HTR-8/SVneo (cell line): ENCODE measurements at regions not wholly inside any gene's neighbourhood (a gene's known extent, or its start where the extent isn't known, plus 50 kb on each side); places are given as distances from the start of the nearest gene placed in this dataset.
"Not testable (repeated sequence)": the region's sequence is repeated elsewhere in the genome, so short reads cannot be mapped to it uniquely, and the experiment has no call there.

Experiments
- DNase-seq: peaks from one replicate; pipeline ENCODE4 v3.0.0; 2011; ENCODE audit warnings: low spot score, mixed read lengths; ENCODE audit not compliant: insufficient read length
- FAIRE-seq: peaks from 2 replicates; lab custom pipeline; 2011; peaks lifted over from hg19 to GRCh38; lab: Jason Lieb, UNC

DNA sequence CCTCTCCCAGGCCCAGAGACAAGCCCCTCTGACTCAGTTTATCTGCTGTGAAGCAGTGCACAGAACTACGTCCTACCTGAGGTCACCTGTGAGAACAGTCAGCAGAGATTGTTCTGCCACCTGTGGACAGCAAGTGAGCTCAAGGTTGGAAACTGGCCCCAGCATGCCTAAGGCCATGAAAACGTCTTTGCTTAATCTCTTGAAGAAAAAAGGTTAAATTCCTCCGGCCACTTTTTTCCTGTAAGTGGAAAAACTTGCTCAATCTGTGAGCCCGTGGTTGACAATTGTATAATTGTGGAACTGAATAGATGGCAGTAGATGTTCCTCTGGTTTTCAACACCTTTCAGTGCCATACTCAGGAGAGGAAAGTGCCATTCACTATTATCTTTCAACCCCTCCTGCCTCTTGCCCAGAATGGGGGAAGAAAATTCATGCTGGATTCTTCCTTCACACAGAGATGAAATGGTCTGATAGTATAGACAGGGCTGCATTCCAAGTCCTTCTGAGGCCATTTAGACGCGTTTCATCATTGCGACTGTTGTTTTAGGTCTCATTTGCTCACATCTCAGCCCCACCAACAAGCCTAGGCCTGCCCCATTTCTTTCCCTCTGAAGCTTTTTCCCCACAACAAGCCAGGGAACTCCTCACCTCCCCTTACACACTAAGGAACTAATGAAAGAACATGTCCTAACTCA is 292.9 kb downstream of the FZD1 start:
- FAIRE-seq (no peak), DNase-seq (peak; percentile 13)

DNA sequence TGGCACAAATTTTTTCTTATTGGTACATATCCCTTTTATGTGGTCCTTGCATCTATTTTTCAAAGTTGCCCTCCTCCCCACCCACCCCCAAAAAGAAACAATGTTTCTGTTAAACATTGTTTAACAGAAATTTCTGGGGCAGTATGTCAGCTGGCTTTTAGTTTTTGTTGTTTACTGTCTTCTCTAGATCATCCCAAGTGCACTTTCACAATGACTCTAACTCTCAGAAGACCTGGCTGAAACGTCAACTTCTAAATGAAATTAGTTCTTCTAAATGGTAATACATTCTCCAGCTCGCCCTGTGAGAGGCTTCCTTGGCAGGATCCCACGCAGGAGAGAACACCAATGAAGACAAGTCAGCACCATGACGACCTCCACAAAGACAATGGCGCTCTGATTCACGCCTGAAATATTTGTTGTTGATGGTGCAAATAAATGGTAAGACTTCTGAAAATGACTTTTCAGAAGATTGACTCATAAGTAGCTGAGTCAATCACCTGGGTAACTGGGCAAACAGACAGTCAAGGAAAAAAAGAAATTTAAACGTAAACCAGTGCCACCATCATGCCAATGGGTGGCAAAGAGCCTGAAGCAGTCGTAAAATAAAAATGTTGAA is 293.7 kb downstream of the FZD1 start:
- no peak for FAIRE-seq
- peak; percentile 19 for DNase-seq

DNA sequence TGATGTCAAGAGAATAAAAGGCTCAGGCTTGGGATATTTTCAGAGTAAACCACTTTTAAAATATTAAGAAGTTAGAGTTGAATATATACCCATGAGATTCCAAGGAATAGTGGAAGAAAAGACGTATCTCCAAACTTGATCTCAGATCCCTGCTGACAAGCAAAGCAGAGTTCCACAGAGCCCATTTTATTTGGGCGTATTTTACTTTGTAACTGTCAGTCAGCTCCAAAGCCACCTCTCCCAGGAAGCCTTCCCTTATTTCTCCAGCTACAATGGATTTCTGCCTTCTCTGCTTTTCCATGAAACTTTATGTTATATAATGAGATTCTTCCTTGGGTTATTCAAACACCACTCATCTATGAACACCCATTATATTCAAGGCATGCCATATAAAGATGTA is 295.7 kb downstream of the FZD1 start:
- FAIRE-seq = no peak

DNA sequence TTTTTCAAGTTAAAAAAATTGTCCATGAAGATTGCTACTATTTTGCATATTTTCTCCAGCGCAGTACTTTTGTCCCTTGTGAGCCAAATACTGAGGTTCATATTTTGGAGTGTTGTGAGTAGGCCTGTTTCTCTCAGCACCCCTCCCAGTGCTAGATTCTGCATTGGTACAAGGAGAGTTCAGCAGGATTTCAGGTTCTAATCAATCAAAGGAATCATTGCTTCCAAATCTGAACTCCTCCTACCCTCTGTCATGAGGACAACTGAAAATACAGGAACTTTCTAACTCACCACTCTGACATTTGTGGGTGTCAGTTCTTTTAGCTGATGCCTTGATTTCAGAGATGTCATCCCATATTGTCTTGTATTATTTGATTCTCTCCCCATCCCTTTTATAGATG is 299.9 kb downstream of the FZD1 start:
- DNase-seq = no peak
- no peak for FAIRE-seq

More for the DNA sequence above, 295.7 kb downstream of the FZD1 start:
- no peak for DNase-seq

DNA sequence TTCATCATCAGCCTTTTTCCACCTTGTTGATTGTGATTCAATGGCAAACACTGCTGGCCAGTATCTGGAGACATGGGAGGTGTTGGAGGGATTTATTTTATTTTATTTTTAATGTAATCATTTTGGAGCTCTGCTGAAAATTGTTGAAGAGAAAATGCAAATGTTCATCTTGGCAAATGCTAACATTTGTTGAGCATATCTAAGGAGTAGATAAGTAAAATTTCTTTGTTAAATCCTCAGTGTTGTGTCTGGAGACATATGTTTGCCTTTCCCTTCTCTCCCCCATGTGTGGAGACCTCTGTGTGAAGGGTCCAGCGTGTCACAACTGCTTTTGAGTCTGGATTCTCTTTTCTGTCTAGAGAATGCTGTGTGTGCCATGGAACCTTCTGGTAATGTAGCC is 300.3 kb downstream of the FZD1 start:
- FAIRE-seq = no peak

DNA sequence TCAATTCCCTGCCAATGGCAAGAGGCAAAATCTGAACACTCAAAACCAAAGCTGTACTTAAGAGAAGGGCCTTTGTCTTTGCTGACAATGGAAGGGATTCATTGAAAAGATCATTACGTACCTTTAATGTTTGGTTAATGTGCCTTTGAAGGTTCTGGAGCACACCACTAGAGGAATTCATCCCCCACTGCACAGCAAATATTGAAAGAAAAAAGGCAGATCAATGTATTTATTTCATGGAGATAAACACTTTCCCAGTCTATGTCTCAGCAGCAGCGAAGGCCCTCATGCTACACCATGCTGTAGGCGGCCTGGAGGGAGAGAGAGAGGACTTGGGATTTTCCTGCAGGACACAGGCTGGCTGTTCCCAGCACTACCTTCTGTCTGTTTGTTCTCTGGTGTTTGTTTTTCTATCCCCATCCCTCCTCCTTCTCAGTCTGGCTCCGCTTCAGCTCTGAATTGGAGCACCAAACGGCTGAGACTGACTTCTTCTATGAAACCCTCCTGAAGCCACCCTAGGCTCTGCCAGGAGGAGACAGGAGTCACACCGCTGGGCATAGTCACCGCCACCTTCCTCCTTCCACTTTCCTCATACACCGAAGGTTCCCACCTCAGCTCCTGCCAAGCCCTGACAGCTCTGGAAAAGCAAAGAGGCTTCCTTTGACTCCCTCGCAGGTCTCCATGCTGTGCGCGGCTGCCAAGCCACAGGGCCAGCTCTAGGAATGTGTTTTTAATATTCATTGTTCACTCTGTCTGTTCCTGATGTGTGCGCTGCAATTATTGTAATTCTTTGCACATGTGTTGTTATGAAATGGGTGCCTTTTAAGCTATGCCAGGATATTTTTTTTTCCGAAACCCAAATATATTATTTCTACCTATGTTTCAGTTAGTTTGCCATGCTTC is 301.5 kb downstream of the FZD1 start:
- FAIRE-seq (no peak), DNase-seq (no peak)

More for the DNA sequence above, 300.3 kb downstream of the FZD1 start:
- DNase-seq = no peak

DNA sequence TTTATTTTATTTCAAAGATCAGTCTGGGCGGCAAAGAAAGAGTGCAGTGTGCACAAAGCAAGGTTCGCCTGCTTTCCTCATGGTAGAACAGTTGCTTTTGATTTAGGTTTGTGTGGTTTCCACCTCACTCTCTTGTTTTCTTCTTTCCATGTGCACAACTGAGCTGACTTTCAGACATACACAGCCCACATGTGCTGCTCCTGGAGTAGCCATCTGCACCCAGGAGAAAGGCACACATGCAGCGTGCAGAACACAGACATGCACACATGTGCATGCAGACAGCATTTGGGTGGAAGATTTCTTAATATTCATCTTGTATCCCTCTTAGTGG is 302.1 kb downstream of the FZD1 start:
- DNase-seq (no peak), FAIRE-seq (no peak)

DNA sequence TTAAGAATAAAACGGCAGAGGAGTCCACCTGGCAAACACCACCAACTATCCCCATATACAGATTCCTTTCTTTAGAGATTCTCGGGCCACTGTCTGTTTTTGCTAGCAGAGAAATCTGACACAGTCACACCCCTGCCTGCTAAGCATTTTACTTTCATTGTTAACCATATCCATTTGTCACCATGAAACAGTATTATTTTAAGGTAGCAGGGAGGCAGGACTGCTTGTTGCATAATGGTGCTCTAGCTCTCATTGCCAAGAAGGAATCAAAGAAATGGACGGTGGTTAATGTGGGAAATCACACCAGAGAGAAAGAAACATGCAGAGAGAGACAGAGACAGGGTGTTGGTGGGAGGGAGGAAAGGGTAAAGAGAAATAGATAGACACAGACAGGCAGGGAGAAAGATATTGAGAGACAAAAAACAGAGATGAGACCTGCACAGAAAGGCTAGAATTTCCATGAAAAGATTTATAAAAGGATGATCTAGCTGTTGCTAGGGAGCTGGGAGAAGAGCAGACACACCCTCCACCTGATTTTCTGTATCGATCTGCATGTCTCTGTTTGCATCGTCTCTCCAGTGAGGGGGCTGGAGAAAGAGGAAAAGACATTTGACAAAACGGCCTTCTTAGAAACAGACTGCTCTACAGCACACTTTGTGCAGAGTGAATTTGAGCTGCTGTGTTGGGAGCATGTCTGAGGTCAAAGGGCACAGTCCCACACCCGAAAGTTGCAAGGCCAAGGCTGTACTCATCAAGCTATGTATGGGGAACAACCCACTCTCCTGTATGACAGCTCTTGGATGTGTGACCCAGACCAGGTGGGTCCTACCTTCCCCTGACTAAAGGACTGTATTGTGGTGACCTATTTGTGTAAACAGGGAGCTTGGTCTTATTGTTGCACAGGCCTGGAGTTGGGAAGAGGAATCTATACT is 303.1 kb downstream of the FZD1 start:
- FAIRE-seq = no peak
- DNase-seq = no peak

DNA sequence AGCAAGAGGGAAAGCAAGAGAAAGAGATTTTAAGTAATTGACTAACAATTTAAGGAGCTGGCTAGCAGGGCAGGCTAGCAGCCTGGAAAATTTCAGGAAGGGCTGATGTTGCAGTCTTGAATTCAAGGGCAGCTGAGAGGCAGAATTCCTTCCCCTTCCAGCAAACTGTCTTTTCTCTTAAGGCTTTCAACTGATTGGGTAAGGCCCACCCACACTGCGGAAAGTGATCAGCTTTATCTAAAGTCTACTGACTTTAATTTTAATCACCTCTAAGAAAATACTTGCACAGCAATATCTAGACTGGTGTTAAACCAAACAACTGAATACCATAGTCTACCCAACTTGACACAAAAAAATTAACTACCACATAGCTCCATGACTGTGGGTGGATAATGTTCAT is 303.9 kb downstream of the FZD1 start:
- FAIRE-seq = no peak
- no peak for DNase-seq

DNA sequence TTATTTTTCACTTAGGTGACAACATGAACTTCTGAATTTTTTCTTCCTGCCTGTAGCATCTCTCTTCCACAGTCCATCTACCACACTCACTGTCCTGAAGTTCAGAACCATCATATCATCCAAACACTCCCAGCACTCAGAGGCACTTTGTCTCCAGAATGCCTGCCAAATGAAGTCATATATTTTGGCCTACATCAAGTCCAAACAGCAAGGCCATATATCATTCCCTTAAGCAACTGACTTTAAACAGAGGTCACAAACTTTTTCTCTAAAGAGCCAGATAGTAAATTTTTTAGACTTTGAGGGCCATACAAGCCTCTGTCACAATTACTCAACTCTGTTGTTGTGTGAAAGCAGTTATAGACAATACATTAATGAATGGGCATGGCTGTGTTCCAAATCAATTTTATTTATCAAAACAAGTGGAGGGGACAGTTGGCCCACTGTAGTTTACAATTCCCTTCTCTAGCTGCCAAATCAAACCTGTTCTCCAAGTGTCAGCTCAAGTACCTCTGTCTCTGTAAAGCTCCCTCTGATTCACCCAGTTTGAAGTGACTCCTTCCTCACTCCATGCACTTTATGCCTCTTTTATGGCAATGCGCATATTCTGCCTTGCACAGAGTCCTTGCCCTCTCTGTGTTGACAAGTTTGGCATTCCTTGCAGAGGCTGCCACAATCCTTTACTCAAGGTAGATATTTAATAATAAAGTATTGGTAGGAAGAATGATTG is 305.7 kb downstream of the FZD1 start:
- DNase-seq (no peak), FAIRE-seq (no peak)

DNA sequence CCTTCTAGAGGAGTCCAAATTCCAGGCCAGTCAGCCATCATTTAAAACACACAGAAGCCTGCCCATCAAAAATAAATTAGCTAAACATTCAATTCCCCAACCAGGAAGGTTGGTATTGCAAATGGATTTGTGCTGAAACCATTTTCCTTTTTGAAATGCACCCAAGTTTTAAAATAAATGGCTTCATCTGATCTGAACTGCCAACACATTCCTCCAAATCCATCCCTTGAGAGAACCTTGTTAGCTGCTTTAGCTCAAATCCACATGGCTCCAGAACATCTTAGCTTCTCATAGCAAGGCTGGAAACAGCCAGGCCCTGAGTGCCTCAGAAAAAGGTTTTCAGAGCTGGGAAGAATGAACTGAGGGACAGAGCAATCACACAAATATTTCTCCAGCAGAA is 306.3 kb downstream of the FZD1 start:
- FAIRE-seq (no peak), DNase-seq (no peak)

DNA sequence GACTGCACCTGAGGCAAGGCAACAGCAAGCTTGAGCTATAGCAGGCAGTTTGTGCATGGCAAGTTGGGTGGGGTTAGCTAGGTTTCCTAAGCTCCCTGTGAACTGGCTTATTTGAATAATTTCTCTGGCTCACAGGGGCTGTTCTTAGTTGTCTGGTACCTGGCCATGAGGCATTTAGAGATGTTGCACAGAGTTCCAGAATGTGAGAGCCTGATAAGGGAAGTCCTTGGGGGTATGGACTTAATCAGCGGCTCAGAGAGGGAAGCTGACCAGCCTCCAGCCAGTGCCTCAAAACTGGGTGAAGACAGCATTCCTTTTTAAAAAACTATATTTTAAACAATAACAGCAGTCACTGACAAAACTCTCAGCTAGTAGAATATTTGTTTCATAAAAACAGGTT is 307.4 kb downstream of the FZD1 start:
- FAIRE-seq (no peak), DNase-seq (no peak)

DNA sequence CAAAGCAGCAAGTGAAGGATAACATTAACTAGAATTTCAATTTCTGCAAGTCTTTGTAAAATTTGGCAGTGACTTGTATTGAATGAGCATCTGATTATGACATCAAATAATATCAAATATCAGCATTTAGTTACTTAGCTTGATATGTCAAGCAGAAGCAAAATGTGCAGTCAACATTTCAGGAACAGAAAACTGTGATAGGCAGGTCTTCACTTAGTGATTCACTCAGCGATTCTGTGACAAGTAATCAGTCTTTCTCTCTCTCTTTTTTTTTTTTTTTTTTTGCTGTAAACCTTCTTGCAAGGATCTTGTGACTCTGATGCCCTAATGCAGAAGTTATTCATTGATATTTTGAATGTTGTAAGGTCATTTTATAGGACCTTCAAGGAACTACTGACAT is 307.1 kb downstream of the MTERF1 start:
- FAIRE-seq = no peak

DNA sequence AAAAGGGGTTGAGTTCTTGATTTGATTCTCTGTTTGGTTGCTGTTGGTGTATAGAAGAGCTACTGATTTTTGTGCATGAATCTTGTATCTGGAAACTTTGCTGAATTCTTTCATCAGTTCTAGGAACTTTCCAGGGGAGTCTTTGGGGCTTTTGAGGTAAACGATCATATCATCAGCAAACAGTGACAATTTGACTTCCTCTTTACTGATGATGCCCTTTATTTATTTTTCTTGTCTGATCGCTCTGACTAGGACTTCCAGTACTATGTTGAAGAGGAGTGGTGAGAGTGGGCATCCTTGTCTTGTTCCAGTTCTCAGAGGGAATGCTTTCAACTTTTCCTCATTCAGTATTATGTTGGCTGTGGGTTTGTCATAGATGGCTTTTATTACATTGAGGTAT is 304.0 kb downstream of the MTERF1 start:
- not testable (repeated sequence) for DNase-seq, FAIRE-seq

More for the DNA sequence above, 307.1 kb downstream of the MTERF1 start:
- no peak for DNase-seq

DNA sequence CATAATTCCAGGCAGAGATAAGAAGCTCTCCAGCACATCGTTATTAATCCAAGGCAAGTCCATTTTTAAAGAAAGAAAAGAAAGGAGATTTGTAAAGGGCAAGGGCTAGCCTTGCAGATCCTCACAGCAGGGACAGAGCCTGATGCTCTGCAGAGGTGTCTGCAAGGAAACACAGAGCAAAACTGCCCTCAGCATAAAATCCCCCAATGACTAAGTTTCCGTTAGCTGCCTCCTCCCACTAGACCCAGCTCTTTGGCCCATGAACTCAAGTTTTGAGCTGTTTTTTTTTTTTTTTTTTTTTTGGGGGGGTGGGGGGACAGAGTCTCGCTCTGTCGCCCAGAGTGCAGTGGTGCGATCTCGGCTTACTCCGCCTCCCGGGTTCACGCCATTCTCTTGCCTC is 300.7 kb downstream of the MTERF1 start:
- no peak for DNase-seq
- FAIRE-seq = no peak

DNA sequence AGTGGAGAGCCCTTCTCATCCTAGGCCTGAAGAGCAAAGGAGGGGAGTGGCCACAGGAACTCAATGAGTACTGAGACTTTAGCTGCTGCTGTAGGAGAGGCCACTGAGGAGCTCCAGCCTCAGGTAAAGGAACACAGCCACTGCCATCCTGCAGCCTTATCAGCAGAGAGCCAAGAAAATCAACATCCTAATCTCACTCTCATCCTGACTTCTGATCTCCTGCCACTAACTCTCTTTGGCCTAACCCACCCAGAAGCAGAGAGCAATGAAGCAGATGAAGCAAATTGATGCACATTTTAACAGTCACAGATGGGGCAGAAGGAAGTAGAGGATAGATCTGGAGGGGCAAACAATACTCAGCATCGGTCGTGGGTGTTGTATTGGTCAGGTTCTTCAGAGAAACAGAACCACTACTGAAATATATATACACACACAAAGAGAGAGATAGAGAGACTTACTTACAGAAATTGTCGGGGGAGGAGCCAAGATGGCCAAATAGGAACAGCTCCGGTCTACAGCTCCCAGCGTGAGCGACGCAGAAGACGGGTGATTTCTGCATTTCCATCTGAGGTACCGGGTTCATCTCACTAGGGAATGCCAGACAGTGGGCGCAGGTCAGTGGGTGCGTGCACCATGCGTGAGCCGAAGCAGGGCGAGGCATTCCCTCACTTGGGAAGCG is 297.6 kb downstream of the MTERF1 start:
- DNase-seq = no peak
- no peak for FAIRE-seq

DNA sequence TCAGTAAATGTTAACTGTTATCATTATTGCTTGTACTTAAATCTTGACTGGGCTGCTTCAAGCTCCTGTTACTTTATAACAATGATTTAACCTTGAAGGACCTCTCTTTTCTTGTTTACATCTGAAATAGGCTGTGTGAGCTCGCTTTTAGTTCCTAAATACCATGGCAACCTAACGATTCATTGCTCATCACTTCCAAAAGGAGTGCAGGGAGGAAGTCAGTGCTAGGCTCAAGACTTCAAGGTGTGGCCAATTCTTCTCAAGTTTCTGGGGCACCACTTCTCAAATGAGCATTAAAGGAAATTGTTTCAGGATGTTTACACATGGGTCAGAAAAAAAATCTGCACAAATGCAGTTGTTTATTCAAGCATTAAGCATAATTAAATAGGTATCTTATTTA is 284.2 kb downstream of the MTERF1 start:
- DNase-seq = no peak

DNA sequence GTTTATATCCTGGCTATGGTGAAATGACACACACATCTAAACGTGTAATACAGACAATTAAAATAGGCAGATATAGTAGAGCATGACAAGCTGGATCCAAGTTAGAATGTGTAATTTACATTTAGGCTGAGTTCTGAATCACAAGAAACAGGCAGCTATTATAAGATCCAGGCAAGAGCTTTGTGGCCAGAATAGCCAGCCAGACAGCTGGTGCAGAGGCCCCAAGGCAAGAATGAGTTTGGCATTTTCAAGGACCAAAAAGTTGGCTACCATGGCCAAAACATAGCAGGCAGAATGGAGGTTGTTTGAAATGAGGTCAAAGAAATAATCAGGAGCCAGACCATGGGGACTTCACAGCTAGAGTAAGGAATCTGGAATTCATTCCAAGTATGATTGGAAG is 281.7 kb downstream of the MTERF1 start:
- FAIRE-seq = no peak
- no peak for DNase-seq

More for the DNA sequence above, 284.2 kb downstream of the MTERF1 start:
- no peak for FAIRE-seq

DNA sequence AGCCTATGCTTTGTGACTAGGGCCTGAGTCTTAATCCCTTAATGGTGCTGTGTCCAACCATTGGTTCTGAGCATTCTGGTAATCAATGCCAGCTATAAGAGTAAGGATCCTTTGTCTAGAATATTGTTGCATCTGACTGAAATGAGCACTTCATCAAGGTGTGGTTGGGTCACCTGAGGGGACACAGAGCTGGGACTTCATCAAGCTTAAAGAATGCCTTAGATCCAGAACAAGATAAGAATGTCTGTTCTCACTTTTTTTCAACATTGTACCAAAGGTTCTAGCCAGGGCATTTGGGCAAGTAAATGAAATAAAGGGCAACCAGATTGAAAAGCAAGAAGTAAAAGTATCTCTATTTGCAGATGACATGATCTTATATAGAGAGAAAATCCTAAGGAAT is 280.4 kb downstream of the MTERF1 start:
- FAIRE-seq = no peak
- no peak for DNase-seq
